ENCODE measurements at regions not wholly inside any gene's neighbourhood (a gene's known extent, or its start where the extent isn't known, plus 50 kb on each side); places are given as distances from the start of the nearest gene placed in this dataset.

- no peak for DNase-seq (ENCODE audit: low spot score)
- TF ChIP-seq, protein P1, sequence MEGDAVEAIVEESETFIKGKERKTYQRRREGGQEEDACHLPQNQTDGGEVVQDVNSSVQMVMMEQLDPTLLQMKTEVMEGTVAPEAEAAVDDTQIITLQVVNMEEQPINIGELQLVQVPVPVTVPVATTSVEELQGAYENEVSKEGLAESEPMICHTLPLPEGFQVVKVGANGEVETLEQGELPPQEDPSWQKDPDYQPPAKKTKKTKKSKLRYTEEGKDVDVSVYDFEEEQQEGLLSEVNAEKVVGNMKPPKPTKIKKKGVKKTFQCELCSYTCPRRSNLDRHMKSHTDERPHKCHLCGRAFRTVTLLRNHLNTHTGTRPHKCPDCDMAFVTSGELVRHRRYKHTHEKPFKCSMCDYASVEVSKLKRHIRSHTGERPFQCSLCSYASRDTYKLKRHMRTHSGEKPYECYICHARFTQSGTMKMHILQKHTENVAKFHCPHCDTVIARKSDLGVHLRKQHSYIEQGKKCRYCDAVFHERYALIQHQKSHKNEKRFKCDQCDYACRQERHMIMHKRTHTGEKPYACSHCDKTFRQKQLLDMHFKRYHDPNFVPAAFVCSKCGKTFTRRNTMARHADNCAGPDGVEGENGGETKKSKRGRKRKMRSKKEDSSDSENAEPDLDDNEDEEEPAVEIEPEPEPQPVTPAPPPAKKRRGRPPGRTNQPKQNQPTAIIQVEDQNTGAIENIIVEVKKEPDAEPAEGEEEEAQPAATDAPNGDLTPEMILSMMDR (IDR thresholded peaks at IDR 0.05; ENCODE audit: extremely low read depth, missing control alignments) = no peak
Observed at GRCh38 chr18:49669403-49669802, 107.5 kb downstream of the LIPG start.

- no peak for DNase-seq (ENCODE audit: low spot score)
- TF ChIP-seq, protein P1 (IDR thresholded peaks at IDR 0.05; ENCODE audit: extremely low read depth, missing control alignments) = no peak
Observed at GRCh38 chr18:49668574-49669275, 106.9 kb downstream of the LIPG start.

DNA sequence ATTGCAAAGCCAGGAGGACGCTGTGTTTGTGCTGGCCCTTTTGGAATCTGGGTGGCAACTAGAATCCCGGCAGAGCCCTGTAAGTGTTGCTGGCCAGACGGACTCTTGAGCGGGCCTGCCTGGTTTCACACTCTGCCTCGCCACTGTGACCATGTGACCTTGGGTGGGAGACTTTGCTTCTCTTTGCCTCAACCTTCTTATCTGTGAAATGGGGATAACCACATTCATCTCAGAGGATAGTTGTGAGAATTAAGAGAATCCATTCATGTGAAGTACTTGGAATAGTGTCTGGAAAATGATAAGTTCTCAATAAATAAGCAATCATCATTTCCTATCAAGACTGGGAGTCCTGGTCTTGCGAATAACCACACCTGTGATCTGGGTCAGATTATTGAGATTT, 105.6 kb downstream of the LIPG start:
- TF ChIP-seq, protein P1 (IDR thresholded peaks at IDR 0.05; ENCODE audit: extremely low read depth, missing control alignments) = no peak
- no peak for DNase-seq (ENCODE audit: low spot score)

DNA sequence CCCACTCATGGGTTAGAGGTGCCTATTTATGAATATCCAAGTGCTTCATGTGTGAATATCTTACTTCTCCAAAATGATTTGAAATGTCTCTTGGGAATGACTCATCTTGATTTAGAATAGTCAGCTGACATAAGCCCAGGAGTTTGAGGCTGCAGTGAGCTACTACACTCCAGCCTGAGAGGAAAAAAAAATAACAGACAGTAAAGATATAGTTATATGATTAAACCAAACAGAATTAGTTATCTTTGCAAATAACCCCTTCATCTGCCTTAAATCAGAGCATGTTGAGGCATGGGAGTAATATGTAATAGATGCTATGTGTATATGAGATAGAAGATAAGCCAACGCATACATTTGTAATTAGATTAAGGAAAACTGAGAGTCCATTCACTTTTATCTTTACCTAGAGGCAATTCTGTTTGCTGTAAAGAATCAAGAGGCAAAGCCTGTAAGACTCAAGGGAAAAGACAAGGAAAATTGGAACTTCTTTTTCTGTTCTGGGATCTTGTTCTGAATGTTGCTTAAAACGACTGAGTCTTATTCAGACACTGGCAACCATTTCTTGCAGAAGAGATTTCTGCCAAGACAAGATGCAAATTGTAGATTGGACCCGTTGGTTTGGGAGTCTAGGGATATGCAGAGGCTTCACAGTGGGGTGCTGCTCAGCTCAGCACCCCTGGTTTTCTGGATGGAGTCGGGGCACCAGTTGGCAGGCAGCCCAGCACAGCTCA, 104.4 kb downstream of the LIPG start:
- TF ChIP-seq, protein P1 (IDR thresholded peaks at IDR 0.05; ENCODE audit: extremely low read depth, missing control alignments) = no peak
- no peak for DNase-seq (ENCODE audit: low spot score)

- TF ChIP-seq, protein P1 (IDR thresholded peaks at IDR 0.05; ENCODE audit: extremely low read depth, missing control alignments) = no peak
- DNase-seq (ENCODE audit: low spot score) = no peak
Observed at GRCh38 chr18:49663899-49664890, 102.3 kb downstream of the LIPG start.

GRCh38 chr18:49662506-49662905, 100.6 kb downstream of the LIPG start:
- no peak for DNase-seq (ENCODE audit: low spot score)
- TF ChIP-seq, protein P1 (IDR thresholded peaks at IDR 0.05; ENCODE audit: extremely low read depth, missing control alignments) = no peak
